Colonic mucosa (tissue), 4 donors: ENCODE measurements at regions not wholly inside any gene's neighbourhood (a gene's known extent, or its start where the extent isn't known, plus 50 kb on each side); places are given as distances from the start of the nearest gene placed in this dataset.
"Not testable (repeated sequence)": the region's sequence is repeated elsewhere in the genome, so short reads cannot be mapped to it uniquely, and the experiment has no call there.

Experiments
- DNase-seq: peaks from one replicate; pipeline ENCODE4 v3.0.0-alpha.2; 2020
- H3K27ac ChIP-seq: fragments of 200-600 bp; one replicate; pipeline ENCODE4 v1.8.0; 2021
- H3K27me3 ChIP-seq: fragments of 200-600 bp; one replicate; pipeline ENCODE4 v1.8.0; 2021
- H3K36me3 ChIP-seq: fragments of 200-600 bp; one replicate; pipeline ENCODE4 v1.8.0; 2021
- H3K4me1 ChIP-seq: fragments of 200-600 bp; one replicate; pipeline ENCODE4 v1.8.0; 2021; ENCODE audit warnings: mild to moderate bottlenecking
- H3K4me3 ChIP-seq: fragments of 200-600 bp; one replicate; pipeline ENCODE4 v1.8.0; 2021
- H3K9ac ChIP-seq, 2 donors: one replicate each; pipeline ENCODE4 v1.7.0; 2013; ENCODE audit warnings: control low read depth in 2 of 2, low read depth in 2 of 2, low read length in 2 of 2
- H3K9me3 ChIP-seq: fragments of 200-600 bp; one replicate; pipeline ENCODE4 v1.8.0; 2021
- CTCF ChIP-seq: fragments of 200-600 bp; IDR thresholded peaks from one replicate; pipeline ENCODE4 v1.8.0; 2022; ENCODE audit warnings: antibody characterized with exemption, mild to moderate bottlenecking
- intact Hi-C: fragments of 100-400 bp; cut with DNase I; formaldehyde crosslinking; loops from one replicate; pipeline ENCODE4 v1.14.1; 2022
- donor health status: healthy.
- donor health status: DM: no; HTN: no; CAD: no.
- donor health status: DM: no; HTN: no; CAD: no.

DNA sequence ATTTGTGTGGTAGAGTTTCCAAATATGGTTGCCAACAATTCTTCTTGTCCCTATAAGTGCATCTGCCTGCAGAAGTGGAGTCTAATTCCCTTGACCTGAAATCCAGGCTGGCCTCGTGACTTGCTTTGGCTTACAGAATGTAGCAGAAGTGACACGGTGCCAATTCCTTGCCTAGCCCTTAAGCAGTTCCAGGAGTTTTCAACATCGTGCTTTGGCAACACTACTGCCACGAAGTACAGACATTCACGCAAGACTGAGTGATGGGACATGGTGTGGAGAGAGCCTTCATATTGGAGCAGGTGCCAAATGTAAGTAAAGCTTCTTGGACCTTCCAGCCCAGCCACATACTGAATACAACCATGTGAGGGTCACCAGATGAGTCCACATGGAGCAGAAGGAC is 92.9 kb upstream of the NEK6 start:
- no peak overlapping the region for H3K27ac ChIP-seq
- no peaks in the 10 kb centered on the region for H3K27me3 ChIP-seq
- H3K9me3 ChIP-seq = no peaks in the 10 kb centered on the region
- TF ChIP-seq CTCF = no peak
- no peak for DNase-seq
- intact Hi-C loops = no loop called here
- H3K9ac ChIP-seq = no peak overlapping the region
- H3K4me3 ChIP-seq = no peak overlapping the region
- H3K36me3 ChIP-seq = no peaks in the 10 kb centered on the region
- H3K4me1 ChIP-seq = no peaks in the 10 kb centered on the region

GRCh38 chr9:124174433-124174832 is 83.3 kb upstream of the NEK6 start:
- no peaks in the 10 kb centered on the region for H3K27me3 ChIP-seq
- TF ChIP-seq CTCF = no peak
- intact Hi-C loops = no loop called here

DNA sequence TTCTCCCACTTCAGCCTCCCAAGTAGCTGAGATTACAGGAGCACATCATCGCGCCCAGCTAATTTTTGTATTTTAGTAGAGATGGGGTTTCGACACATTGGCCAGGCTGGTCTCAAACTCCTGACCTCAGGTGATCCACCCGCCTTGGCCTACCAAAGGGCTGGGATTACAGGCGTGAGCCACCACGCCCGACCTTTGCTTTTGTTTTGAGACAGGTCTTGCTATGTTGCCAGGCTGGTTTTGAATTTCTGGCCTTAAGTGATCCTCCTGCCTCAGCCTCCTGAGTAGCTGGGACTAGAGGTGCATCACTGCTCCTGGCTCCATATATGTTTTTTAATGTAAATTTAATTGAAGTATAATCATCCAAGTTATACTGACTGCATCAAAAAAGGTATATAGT is 80.2 kb upstream of the NEK6 start:
- H3K9me3 ChIP-seq, H3K4me1 ChIP-seq, H3K36me3 ChIP-seq, H3K27me3 ChIP-seq, H3K4me3 ChIP-seq, intact Hi-C loops, H3K9ac ChIP-seq, DNase-seq, H3K27ac ChIP-seq: not testable (repeated sequence)

More at GRCh38 chr9:124174433-124174832, 83.3 kb upstream of the NEK6 start:
- H3K27ac ChIP-seq = no peak overlapping the region
- H3K9ac ChIP-seq = no peak overlapping the region
- no peak for DNase-seq
- no peaks in the 10 kb centered on the region for H3K4me1 ChIP-seq
- H3K4me3 ChIP-seq = no peak overlapping the region
- H3K9me3 ChIP-seq = no peaks in the 10 kb centered on the region
- H3K36me3 ChIP-seq = no peaks in the 10 kb centered on the region

- TF ChIP-seq CTCF = no peak
Observed at GRCh38 chr9:124179196-124180071, 78.3 kb upstream of the NEK6 start.

GRCh38 chr9:124180557-124180956 is 77.2 kb upstream of the NEK6 start:
- intact Hi-C loops = no loop called here
- TF ChIP-seq CTCF = no peak
- H3K9ac ChIP-seq = no peak overlapping the region
- no peak for DNase-seq
- H3K27ac ChIP-seq = no peak overlapping the region
- no peak overlapping the region for H3K4me3 ChIP-seq
- H3K4me1 ChIP-seq = no peaks in the 10 kb centered on the region
- no peaks in the 10 kb centered on the region for H3K36me3 ChIP-seq
- H3K9me3 ChIP-seq = no peaks in the 10 kb centered on the region
- no peaks in the 10 kb centered on the region for H3K27me3 ChIP-seq

More at GRCh38 chr9:124179196-124180071, 78.3 kb upstream of the NEK6 start:
- no peaks in the 10 kb centered on the region for H3K27me3 ChIP-seq
- no peak overlapping the region for H3K4me3 ChIP-seq
- H3K9me3 ChIP-seq = no peaks in the 10 kb centered on the region
- H3K27ac ChIP-seq = no peak overlapping the region
- H3K36me3 ChIP-seq = no peaks in the 10 kb centered on the region
- intact Hi-C loops = no loop called here
- H3K9ac ChIP-seq = no peak overlapping the region
- no peak for DNase-seq
- no peaks in the 10 kb centered on the region for H3K4me1 ChIP-seq

DNA sequence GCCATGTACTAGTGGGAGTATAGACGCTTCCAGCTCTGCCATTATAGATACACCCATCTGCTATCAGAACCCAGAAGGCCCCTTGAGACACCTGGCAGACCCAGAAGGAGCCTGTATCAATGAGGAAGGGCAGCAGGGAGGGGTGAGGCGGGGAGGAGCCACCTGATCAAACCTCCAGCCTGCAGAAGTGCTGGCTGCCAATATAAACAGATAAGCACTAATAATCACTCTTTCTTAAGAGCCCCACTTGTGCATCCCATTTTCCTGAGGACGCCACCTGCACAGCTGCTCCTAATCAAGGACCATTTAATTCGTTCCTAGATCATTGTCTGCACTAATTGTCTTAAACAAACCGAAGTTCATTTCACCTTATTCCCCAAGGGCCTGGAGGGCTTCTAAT is 75.0 kb upstream of the NEK6 start:
- H3K9ac ChIP-seq = no peak overlapping the region
- no peaks in the 10 kb centered on the region for H3K9me3 ChIP-seq
- intact Hi-C loops = no loop called here
- H3K4me1 ChIP-seq = no peaks in the 10 kb centered on the region
- H3K27me3 ChIP-seq = no peaks in the 10 kb centered on the region
- no peak overlapping the region for H3K4me3 ChIP-seq
- DNase-seq = no peak
- no peak overlapping the region for H3K27ac ChIP-seq
- TF ChIP-seq CTCF = no peak
- no peaks in the 10 kb centered on the region for H3K36me3 ChIP-seq
